Activated B cell treated with CpG ODN at 0.5 μM for 24 hours (primary cell): ENCODE measurements at regions not wholly inside any gene's neighbourhood (a gene's known extent, or its start where the extent isn't known, plus 50 kb on each side); places are given as distances from the start of the nearest gene placed in this dataset.

Experiments used
- ATAC-seq: fragments of 200-7000 bp; cut with Tn5 transposase; one replicate; pipeline ENCODE4 v1.10.0; 2021; ENCODE audit warnings: low read depth, mild to moderate bottlenecking, moderate library complexity
- CTCF ChIA-PET: fragments of 350-600 bp; sonication (Branson Sonifier 250); formaldehyde crosslinking; loops from one replicate; lab custom pipeline; 2021; ENCODE audit warnings: antibody characterized with exemption; lab: Charles Lee
- POLR2A ChIA-PET: fragments of 350-600 bp; sonication (Branson Sonifier 250); formaldehyde crosslinking; loops from one replicate; lab custom pipeline; 2021; ENCODE audit warnings: antibody characterized with exemption; lab: Charles Lee
- DNase-seq: peaks from one replicate; pipeline ENCODE4 v3.0.0; 2022
- H3K27ac Mint-ChIP-seq: one replicate; pipeline ENCODE4 v1.8.0; 2020; ENCODE audit warnings: mixed read lengths
- H3K27me3 Mint-ChIP-seq: one replicate; pipeline ENCODE4 v1.8.0; 2021; ENCODE audit warnings: mixed read lengths
- H3K36me3 Mint-ChIP-seq: one replicate; pipeline ENCODE4 v1.8.0; 2021; ENCODE audit warnings: low read depth, mixed read lengths
- H3K4me1 Mint-ChIP-seq: one replicate; pipeline ENCODE4 v1.8.0; 2021; ENCODE audit warnings: mixed read lengths
- H3K4me3 Mint-ChIP-seq: one replicate; pipeline ENCODE4 v1.8.0; 2020; ENCODE audit warnings: mild to moderate bottlenecking, mixed read lengths
- H3K9me3 Mint-ChIP-seq: one replicate; pipeline ENCODE4 v1.8.0; 2020; ENCODE audit warnings: mixed read lengths
- intact Hi-C: fragments of 100-400 bp; cut with micrococcal nuclease; formaldehyde crosslinking; loops from one replicate; pipeline ENCODE4 v1.15.1; 2024
- TF ChIP-seq, protein P1 (sequence below): fragments of 200-600 bp; IDR thresholded peaks from one replicate; pipeline ENCODE4 v1.8.0; 2022; ENCODE audit warnings: antibody characterized with exemption, mild to moderate bottlenecking

DNA sequence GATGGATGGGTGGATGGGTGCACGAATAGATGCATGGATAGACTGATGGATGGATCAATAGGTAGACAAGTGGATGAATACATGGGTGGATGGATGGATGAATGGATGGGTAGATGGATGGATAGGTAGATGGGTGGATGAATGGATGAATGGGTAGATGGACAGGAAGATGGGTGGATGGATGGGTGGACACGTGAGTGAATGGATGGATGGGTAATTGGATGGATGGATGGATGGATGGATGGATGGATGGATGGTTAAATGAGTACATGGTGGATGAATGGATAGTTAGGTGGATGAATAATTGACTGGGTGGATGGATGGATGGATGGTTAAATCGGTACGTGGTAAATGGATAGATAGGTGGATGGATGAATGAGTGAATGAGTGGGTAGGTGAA, 89.7 kb upstream of the ZNF469 start:
- no peak overlapping the region for H3K4me3 Mint-ChIP-seq
- ChIA-PET CTCF (no interaction called here), POLR2A (no interaction called here)
- H3K36me3 Mint-ChIP-seq: no peaks in the 10 kb centered on the region
- no peaks in the 10 kb centered on the region for H3K4me1 Mint-ChIP-seq
- H3K27me3 Mint-ChIP-seq: peaks cover 4% of the 10 kb centered on the region
- DNase-seq: no peak
- no peak for ATAC-seq
- H3K9me3 Mint-ChIP-seq: no peaks in the 10 kb centered on the region
- H3K27ac Mint-ChIP-seq: no peak overlapping the region
- intact Hi-C loops: no loop called here
- TF ChIP-seq, protein P1, sequence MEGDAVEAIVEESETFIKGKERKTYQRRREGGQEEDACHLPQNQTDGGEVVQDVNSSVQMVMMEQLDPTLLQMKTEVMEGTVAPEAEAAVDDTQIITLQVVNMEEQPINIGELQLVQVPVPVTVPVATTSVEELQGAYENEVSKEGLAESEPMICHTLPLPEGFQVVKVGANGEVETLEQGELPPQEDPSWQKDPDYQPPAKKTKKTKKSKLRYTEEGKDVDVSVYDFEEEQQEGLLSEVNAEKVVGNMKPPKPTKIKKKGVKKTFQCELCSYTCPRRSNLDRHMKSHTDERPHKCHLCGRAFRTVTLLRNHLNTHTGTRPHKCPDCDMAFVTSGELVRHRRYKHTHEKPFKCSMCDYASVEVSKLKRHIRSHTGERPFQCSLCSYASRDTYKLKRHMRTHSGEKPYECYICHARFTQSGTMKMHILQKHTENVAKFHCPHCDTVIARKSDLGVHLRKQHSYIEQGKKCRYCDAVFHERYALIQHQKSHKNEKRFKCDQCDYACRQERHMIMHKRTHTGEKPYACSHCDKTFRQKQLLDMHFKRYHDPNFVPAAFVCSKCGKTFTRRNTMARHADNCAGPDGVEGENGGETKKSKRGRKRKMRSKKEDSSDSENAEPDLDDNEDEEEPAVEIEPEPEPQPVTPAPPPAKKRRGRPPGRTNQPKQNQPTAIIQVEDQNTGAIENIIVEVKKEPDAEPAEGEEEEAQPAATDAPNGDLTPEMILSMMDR: no peak

DNA sequence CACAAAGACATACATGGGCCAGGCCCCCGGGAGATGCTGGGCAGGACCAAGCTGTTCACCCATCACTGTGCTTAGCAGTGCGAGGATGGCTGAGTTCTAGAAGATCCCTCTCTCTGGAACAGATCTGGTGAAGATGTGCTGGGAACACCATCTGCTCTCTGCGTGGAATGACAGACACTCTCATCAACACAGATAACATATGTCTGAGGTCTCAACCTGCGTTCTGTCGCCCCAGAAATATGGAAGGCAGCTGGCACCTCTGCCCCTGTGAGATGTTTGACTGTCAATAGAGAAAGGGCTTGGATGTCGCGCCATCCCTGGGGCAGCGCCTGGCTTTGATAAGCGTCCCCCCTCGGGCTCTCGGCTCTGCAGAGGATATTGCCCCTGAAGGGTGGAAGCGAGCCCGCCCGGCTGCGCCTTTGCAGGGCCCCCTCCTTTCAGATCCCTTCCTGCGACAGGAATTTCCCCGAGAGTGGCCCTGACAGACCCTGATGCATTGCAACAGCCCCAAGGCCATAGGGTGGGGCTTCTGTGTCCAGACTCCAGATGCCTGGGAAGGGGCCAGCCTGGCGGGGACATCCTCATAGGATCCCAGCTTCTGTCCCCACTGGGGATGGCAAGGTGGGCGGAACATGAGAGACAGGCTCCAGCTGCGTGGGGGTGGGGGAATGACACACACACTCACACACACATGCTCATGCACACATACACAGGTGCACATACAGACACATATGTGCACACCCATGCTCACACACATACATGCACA, 86.9 kb upstream of the ZNF469 start:
- H3K4me1 Mint-ChIP-seq: no peaks in the 10 kb centered on the region
- H3K36me3 Mint-ChIP-seq: no peaks in the 10 kb centered on the region
- intact Hi-C loops: no loop called here
- ChIA-PET POLR2A (no interaction called here), CTCF (no interaction called here)
- H3K4me3 Mint-ChIP-seq: no peak overlapping the region
- peaks cover 6% of the 10 kb centered on the region for H3K27me3 Mint-ChIP-seq
- H3K9me3 Mint-ChIP-seq: no peaks in the 10 kb centered on the region
- H3K27ac Mint-ChIP-seq: no peak overlapping the region
- DNase-seq (no peak), ATAC-seq (no peak)
- TF ChIP-seq, protein P1: no peak

DNA sequence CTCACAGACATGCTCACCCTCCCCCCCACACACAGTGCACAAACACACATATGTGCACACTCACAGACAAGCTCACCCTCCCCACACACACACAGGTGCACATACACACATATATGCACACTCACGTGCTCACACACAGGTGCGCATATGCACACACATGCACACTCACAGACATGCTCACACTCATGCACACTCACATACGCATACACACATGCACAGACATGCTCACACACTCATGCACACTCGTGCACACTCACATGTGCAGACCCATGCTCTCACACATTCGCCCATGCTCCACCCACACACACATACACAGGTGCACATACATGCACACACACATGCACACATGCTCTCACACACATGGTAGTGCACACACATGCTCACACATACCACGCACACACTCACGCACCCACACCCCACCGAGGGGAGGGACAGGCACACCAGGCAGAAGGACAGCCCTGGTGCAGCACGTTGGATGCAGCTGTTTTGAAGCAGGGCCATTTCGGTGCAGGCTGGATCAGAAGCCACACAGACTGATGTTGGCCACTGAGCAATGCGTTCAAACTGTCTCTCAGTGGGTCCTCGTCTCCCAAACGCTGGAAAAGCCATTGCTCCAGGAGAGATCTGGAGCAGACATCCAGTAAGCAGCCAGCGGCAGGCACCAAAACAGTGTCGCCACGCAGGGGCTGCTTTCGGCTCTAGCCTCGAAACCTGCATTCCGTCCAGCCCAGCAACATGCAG, 86.2 kb upstream of the ZNF469 start:
- Mint-ChIP-seq H3K9me3 (no peaks in the 10 kb centered on the region), H3K4me1 (no peaks in the 10 kb centered on the region), H3K4me3 (no peak overlapping the region), H3K36me3 (no peaks in the 10 kb centered on the region), H3K27me3 (peaks cover 6% of the 10 kb centered on the region), H3K27ac (no peak overlapping the region)
- ChIA-PET CTCF (no interaction called here), POLR2A (no interaction called here)
- intact Hi-C loops: no loop called here
- TF ChIP-seq, protein P1: no peak
- DNase-seq (no peak), ATAC-seq (no peak)

DNA sequence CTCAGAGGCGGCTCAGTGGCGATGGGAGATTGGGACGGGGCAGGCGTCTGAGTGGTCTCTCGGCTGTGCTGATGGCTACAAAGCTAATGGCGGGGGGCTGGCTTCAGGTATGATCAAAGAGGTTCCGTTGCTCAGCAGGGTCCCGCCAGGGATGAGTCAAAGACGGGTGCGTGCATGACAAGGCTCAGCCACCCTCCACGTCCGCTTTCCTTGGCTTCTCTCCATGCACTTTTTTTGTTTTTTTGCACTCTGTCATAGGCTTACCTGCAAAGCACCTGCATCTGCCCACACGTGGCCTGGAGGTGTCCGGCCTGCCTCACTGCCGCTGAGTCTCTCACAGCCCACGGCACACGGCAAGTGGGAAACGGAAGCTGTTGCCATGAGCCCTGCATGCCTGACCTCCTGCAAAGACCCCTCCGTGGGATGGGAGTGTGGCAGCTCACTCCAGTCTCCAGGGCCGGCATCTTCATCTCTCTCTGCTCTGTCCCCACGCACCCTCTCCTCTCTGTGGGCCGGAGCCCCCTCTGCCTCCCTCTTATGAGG, 85.5 kb upstream of the ZNF469 start:
- POLR2A ChIA-PET: no interaction called here
- peaks cover 5% of the 10 kb centered on the region for H3K27me3 Mint-ChIP-seq
- no peaks in the 10 kb centered on the region for H3K4me1 Mint-ChIP-seq
- DNase-seq: no peak
- no peak overlapping the region for H3K27ac Mint-ChIP-seq
- ATAC-seq: no peak
- no peaks in the 10 kb centered on the region for H3K9me3 Mint-ChIP-seq
- TF ChIP-seq, protein P1: no peak
- no peak overlapping the region for H3K4me3 Mint-ChIP-seq
- CTCF ChIA-PET: no interaction called here
- intact Hi-C loops: no loop called here
- H3K36me3 Mint-ChIP-seq: no peaks in the 10 kb centered on the region

DNA sequence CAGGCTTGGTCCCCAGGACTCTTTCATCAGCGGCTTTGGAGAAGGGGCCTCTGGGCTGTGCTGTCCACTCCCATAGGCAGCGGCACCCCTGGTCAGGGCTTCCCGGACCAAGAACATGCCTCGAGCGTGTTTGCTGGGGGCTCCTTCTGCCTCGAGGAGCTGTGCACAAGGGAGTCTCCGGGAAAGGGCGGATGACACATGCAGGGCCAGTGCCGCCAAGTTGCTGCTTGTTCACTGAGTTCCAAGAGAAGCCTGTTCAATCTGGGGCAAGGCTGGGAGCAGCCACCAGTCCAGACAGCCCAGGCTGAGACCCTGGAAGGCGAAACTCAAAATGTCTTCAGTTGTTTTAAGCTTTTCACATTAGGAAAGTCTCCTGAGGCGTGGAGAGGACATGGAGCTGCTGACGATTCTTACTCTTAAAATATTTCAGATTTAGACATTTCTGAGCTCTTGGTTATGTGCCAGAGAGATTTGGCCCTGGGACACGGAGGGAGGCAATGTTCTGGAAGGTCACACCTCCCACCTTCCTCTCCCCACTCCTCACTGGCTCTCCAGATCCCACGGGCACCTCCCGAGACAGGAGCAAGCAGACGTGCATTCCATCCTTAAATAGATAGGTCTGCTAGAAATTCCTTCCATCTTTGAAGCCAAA, 84.5 kb upstream of the ZNF469 start:
- intact Hi-C loops: no loop called here
- POLR2A ChIA-PET: interaction anchor here (0.6 kb wide), 1 partner anchor 11 kb away, joined by 17 read pairs; no protein-coding TSS in a partner anchor
- no peaks in the 10 kb centered on the region for H3K9me3 Mint-ChIP-seq
- TF ChIP-seq, protein P1: no peak
- no peak overlapping the region for H3K4me3 Mint-ChIP-seq
- ATAC-seq (no peak), DNase-seq (no peak)
- no peaks in the 10 kb centered on the region for H3K4me1 Mint-ChIP-seq
- no peaks in the 10 kb centered on the region for H3K36me3 Mint-ChIP-seq
- CTCF ChIA-PET: no interaction called here
- no peak overlapping the region for H3K27ac Mint-ChIP-seq
- peaks cover 3% of the 10 kb centered on the region for H3K27me3 Mint-ChIP-seq
